Renal pelvis (tissue), 1 donor: ENCODE measurements at regions not wholly inside any gene's neighbourhood (a gene's known extent, or its start where the extent isn't known, plus 50 kb on each side); places are given as distances from the start of the nearest gene placed in this dataset.
"Not testable (repeated sequence)": the region's sequence is repeated elsewhere in the genome, so short reads cannot be mapped to it uniquely, and the experiment has no call there.

Source experiments
- DNase-seq: peaks from one replicate; pipeline ENCODE4 v3.0.0-alpha.2; 2013

GRCh38 chr5:24141046-24141445, 503.7 kb downstream of the CDH10 start:
- DNase-seq, result no peak

GRCh38 chr5:24142341-24142740, 502.4 kb downstream of the CDH10 start:
- no peak for DNase-seq

GRCh38 chr5:24145806-24146205, 499.0 kb downstream of the CDH10 start:
- DNase-seq, result no peak

GRCh38 chr5:24161559-24161958, 483.2 kb downstream of the CDH10 start:
- no peak for DNase-seq

- no peak for DNase-seq
These were observed 482.4 kb downstream of the CDH10 start for GRCh38 chr5:24162343-24162742.

GRCh38 chr5:24163091-24163490, 481.7 kb downstream of the CDH10 start:
- DNase-seq, result no peak

GRCh38 chr5:24167806-24168205, 477.0 kb downstream of the CDH10 start:
- DNase-seq, result no peak

- DNase-seq, result no peak
These were observed 474.8 kb downstream of the CDH10 start for GRCh38 chr5:24170026-24170425.

- DNase-seq, result not testable (repeated sequence)
These were observed 473.8 kb downstream of the CDH10 start for GRCh38 chr5:24170930-24171329.

- no peak for DNase-seq
These were observed 467.0 kb downstream of the CDH10 start for GRCh38 chr5:24177821-24178220.

GRCh38 chr5:24183981-24184380, 460.8 kb downstream of the CDH10 start:
- no peak for DNase-seq

GRCh38 chr5:24188216-24188925, 456.4 kb downstream of the CDH10 start:
- DNase-seq, result no peak

GRCh38 chr5:24196789-24197188, 448.0 kb downstream of the CDH10 start:
- DNase-seq, result no peak

GRCh38 chr5:24208686-24209106, 436.1 kb downstream of the CDH10 start:
- no peak for DNase-seq

- DNase-seq, result no peak
These were observed 429.7 kb downstream of the CDH10 start for GRCh38 chr5:24215114-24215513.

GRCh38 chr5:24222876-24223275, 421.9 kb downstream of the CDH10 start:
- no peak for DNase-seq

GRCh38 chr5:24225051-24225450, 419.7 kb downstream of the CDH10 start:
- no peak for DNase-seq

GRCh38 chr5:24226479-24226878, 418.3 kb downstream of the CDH10 start:
- no peak for DNase-seq

- not testable (repeated sequence) for DNase-seq
These were observed 416.9 kb downstream of the CDH10 start for GRCh38 chr5:24227881-24228280.

GRCh38 chr5:24232041-24232440, 412.7 kb downstream of the CDH10 start:
- DNase-seq, result no peak

GRCh38 chr5:24232929-24233498, 411.8 kb downstream of the CDH10 start:
- DNase-seq, result no peak

- DNase-seq, result no peak
These were observed 408.8 kb downstream of the CDH10 start for GRCh38 chr5:24235946-24236345.

- no peak for DNase-seq
These were observed 399.0 kb downstream of the CDH10 start for GRCh38 chr5:24245821-24246220.

GRCh38 chr5:24264547-24264946, 380.2 kb downstream of the CDH10 start:
- DNase-seq, result no peak
